NOMO-1 (cell line): ENCODE measurements at regions not wholly inside any gene's neighbourhood (a gene's known extent, or its start where the extent isn't known, plus 50 kb on each side); places are given as distances from the start of the nearest gene placed in this dataset.

Experiments
- DNase-seq, 2 experiments: peaks; one replicate each; lab custom pipeline; 2025; ENCODE audit not compliant: unreplicated experiment in 2 of 2; lab: John Stamatoyannopoulos, UW

DNA sequence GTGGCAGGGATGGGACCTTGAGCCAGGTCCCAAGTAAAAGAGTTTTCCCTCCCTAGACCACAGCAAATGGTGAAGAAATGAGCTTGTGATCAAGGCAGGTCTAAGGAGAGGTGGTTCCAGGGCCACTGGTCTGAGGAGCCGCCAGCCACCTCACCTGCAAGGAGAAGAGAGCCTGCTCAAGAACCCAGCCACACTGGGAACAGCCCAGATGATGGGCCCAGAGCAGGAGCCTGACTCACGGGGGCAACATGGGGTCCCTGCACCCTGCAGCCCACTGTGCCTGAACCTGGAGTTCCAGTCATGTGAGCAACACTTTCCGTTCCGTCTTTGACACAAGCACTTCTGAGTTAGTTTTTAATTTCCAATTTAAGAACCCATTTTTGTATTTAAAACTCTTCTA, 204.5 kb upstream of the CDH4 start:
- DNase-seq, result no peak

DNA sequence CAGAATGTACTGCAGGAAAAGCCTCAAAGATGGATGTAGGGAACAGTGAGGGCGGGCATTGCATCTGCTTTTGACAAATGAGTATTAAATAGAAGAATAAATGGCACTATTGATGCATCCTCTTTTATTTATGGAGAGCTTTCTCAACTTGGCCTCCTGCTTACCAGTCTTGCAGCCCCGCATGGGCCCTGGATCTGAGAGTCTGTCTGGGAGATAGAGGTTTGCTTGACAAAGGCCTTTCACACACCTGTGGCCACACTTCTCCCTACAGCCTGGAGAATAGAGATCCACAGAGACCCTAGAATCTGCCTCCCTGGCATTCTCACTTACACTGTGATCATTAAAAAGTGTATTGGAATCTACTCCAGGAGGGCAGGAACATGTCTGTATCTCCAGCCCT, 203.8 kb upstream of the CDH4 start:
- no peak for DNase-seq

GRCh38 chr20:61049684-61050083, 202.4 kb upstream of the CDH4 start:
- DNase-seq, result no peak

- DNase-seq, result no peak
Measured at GRCh38 chr20:61050336-61050890, 201.6 kb upstream of the CDH4 start.

DNA sequence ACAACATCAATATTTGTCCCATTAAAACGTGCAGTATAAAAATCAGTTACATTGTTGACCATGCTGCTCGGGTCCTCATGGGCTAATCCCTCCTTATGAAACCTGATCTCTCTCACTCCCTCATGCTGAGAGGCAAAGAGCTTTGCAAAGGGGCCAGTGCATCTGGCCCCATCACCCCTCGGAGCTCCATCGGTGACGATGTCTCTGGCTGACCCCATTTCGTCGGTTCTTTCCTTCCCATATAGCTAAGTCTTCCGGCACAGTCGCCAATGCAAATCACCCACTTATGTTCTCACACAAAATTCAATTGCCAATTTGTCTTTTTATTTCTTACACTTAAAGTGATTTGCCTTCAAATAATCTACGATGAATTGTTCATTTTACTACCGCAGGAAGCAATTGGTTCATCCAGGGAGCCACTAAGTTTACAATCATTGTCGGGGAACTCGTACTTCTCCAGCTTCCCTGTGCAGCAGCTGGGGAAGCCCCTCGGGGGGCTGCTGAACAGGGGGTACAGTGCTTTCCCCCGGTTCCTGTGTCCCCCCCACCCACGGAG, 199.8 kb upstream of the CDH4 start:
- no peak for DNase-seq

DNA sequence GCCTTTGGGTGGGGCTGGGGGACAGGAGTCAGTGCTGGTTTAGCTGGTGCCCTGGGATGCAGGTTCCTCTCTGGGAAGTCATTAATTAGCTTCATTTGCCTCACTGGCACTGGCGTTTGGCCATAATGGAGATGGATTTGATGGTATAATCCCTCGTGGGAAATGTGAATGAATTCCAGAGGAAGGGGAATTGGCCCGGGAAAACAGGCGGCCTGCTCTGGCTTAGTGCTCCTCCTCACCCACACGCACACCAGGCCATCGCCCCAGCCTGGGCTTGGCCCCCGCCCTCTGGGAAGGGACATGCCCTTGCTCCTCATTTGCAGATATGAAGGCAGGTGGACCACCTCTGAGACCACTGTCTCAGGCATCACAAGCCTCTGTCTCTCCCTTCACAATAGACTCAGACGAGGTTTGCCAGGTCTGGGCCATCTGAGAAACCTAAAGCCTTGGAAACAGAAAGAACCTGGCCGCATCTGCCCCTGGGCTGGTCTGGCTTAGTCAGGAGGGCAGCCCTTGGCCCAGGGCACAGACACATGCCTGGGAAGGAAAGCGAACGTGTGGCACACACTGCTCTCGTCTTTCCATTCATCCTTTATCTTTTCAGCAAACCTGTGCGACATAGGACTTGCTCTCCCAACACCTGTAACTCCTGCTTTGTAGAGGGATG, 199.2 kb upstream of the CDH4 start:
- DNase-seq, result no peak

GRCh38 chr20:61053487-61053886, 198.6 kb upstream of the CDH4 start:
- DNase-seq, result no peak

- DNase-seq, result no peak
Measured at GRCh38 chr20:61053889-61054288, 198.2 kb upstream of the CDH4 start.

- no peak for DNase-seq
Measured at GRCh38 chr20:61054411-61054810, 197.7 kb upstream of the CDH4 start.

- DNase-seq, result no peak
Measured at GRCh38 chr20:61055180-61056010, 196.7 kb upstream of the CDH4 start.

DNA sequence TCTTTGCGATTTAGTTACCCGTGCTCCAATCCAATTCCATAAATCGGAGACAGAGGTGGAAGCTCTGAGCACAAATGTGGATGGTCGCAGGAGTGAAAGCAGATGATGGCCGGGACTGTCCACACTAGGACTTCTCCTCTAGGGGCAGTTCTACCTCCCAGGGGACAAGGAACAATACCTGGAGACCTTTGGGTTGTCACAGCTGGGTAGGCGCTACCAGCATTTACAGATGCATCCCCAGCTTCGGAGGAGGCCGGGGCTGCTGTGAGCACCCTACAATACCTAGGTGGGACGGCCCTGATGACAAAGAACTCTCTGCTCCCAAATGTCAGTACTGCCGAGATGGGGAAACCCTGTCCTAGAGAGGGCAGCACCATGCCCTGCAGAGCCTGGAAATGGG, 195.9 kb upstream of the CDH4 start:
- DNase-seq, result no peak

- no peak for DNase-seq
Measured at GRCh38 chr20:61056627-61057442, 195.2 kb upstream of the CDH4 start.

- DNase-seq, result no peak
Measured at GRCh38 chr20:61057443-61058121, 194.5 kb upstream of the CDH4 start.

DNA sequence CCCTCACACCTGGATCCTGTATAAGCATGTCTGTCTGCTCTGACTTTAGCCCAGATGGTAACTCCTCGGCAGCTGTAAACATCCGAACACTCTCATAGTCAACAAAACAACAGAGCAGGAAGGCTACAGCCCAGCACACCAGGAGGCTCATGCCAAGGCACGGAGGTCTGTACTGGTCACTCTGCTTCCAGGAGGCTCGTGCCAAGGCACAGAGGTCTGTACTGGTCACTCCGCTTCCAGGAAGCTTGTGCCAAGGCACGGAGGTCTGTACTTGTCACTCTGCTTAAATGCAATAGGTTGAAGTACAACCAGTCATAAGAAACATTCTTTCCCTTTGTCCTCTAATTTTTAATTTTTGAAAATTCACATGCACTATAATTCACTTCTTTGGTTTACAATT, 190.1 kb upstream of the CDH4 start:
- DNase-seq, result no peak

- no peak for DNase-seq
Measured at GRCh38 chr20:61065853-61066252, 186.2 kb upstream of the CDH4 start.

DNA sequence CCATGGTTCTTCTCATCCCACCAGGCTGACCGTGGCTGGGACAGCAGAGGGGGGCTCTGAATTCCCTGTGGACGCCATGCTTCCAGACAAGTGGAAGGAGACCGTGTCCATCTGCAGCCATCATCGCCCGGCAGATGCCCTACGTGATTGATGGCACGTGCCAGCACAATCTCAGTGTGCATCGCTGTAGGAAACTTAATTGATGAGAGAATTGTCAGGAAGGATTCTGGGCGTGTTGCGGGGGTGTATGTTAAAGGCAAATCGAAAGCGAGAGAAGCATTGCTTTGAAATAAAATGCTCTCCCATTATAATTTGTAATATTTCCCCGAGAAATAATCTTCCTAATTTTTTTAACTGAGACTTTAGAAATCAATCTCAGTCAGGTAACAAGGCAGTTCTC, 185.5 kb upstream of the CDH4 start:
- DNase-seq, result no peak

- DNase-seq, result no peak
Measured at GRCh38 chr20:61067221-61067620, 184.8 kb upstream of the CDH4 start.

DNA sequence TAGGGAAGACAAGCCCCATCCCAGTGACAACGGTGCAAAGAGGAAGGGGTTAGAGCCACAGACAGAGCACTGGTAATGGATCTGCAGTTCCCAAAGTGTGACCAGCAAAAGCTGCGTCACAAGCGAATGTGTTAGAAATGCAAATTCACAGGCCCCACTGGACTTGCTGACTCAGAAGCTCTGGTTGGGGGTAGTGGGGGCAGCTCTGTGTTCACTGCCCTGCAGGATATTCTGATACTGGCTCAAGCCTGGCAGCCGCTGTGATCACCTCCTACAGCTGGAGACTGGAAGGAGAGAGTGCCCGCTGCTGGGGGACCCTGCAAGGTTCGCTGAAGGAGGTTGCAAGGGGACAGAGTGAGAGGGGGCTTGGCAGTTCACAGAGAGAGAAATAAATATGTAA, 179.7 kb upstream of the CDH4 start:
- DNase-seq, result no peak

- DNase-seq, result no peak
Measured at GRCh38 chr20:61073376-61073775, 178.7 kb upstream of the CDH4 start.

- no peak for DNase-seq
Measured at GRCh38 chr20:61082720-61083119, 169.3 kb upstream of the CDH4 start.
